ENCODE measurements at regions not wholly inside any gene's neighbourhood (a gene's known extent, or its start where the extent isn't known, plus 50 kb on each side); places are given as distances from the start of the nearest gene placed in this dataset.

- no peak overlapping the region for H3K4me3 ChIP-seq (ENCODE audit: low read depth, low read length)
- H3K27me3 ChIP-seq (ENCODE audit: control insufficient read depth, insufficient read depth, low read length) = no peaks in the 10 kb centered on the region
- no peak overlapping the region for H3K27ac ChIP-seq (ENCODE audit: low read depth, low read length)
- peaks cover 6% of the 10 kb centered on the region; the same call in 1 of the 2 replicates for H3K9me3 ChIP-seq (ENCODE audit: control insufficient read depth, insufficient read depth, low read length)
- TF ChIP-seq, protein P1, sequence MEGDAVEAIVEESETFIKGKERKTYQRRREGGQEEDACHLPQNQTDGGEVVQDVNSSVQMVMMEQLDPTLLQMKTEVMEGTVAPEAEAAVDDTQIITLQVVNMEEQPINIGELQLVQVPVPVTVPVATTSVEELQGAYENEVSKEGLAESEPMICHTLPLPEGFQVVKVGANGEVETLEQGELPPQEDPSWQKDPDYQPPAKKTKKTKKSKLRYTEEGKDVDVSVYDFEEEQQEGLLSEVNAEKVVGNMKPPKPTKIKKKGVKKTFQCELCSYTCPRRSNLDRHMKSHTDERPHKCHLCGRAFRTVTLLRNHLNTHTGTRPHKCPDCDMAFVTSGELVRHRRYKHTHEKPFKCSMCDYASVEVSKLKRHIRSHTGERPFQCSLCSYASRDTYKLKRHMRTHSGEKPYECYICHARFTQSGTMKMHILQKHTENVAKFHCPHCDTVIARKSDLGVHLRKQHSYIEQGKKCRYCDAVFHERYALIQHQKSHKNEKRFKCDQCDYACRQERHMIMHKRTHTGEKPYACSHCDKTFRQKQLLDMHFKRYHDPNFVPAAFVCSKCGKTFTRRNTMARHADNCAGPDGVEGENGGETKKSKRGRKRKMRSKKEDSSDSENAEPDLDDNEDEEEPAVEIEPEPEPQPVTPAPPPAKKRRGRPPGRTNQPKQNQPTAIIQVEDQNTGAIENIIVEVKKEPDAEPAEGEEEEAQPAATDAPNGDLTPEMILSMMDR (IDR thresholded peaks at IDR 0.05; ENCODE audit: low read depth, low read length) = no peak
- CTCF ChIA-PET = no interaction called here
- POLR2A ChIA-PET = no interaction called here
- no peak for DNase-seq (ENCODE audit: low read depth, low spot score)
Measured at GRCh38 chr7:16170671-16171070, 250.7 kb downstream of the CRPPA start.

GRCh38 chr7:16169537-16169936, 251.8 kb downstream of the CRPPA start:
- Histone ChIP-seq H3K27me3 (ENCODE audit: control insufficient read depth, insufficient read depth, low read length) (no peaks in the 10 kb centered on the region), H3K9me3 (ENCODE audit: control insufficient read depth, insufficient read depth, low read length) (peaks cover 6% of the 10 kb centered on the region; the same call in 1 of the 2 replicates), H3K4me3 (ENCODE audit: low read depth, low read length) (no peak overlapping the region), H3K27ac (ENCODE audit: low read depth, low read length) (no peak overlapping the region)
- CTCF ChIA-PET = no interaction called here
- DNase-seq (ENCODE audit: low read depth, low spot score) = no peak
- TF ChIP-seq, protein P1 (IDR thresholded peaks at IDR 0.05; ENCODE audit: low read depth, low read length) = no peak
- POLR2A ChIA-PET = no interaction called here

DNA sequence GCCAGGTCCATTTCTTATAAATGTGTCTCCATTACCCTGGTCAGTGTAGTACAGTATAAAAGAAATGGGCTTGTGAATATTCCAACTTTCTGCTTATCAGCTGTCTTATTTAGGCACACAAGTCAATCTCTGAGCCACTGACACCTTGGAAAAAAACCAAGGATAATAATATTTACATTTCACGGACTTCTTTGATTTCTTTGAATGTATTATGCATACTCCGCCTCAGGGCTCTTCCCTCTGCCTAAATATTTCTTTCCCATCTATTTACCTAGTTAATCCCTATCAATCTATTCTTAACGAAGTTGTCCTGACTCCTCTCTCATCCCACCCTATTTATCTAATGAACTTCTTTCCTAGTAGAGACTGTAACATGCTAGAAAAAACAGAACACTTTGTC, 253.8 kb downstream of the CRPPA start:
- Histone ChIP-seq H3K4me3 (ENCODE audit: low read depth, low read length) (no peak overlapping the region), H3K27ac (ENCODE audit: low read depth, low read length) (no peak overlapping the region), H3K9me3 (ENCODE audit: control insufficient read depth, insufficient read depth, low read length) (peaks cover 6% of the 10 kb centered on the region; the same call in 1 of the 2 replicates), H3K27me3 (ENCODE audit: control insufficient read depth, insufficient read depth, low read length) (no peaks in the 10 kb centered on the region)
- CTCF ChIA-PET = no interaction called here
- POLR2A ChIA-PET = no interaction called here
- DNase-seq (ENCODE audit: low read depth, low spot score) = no peak
- TF ChIP-seq, protein P1 (IDR thresholded peaks at IDR 0.05; ENCODE audit: low read depth, low read length) = no peak

DNA sequence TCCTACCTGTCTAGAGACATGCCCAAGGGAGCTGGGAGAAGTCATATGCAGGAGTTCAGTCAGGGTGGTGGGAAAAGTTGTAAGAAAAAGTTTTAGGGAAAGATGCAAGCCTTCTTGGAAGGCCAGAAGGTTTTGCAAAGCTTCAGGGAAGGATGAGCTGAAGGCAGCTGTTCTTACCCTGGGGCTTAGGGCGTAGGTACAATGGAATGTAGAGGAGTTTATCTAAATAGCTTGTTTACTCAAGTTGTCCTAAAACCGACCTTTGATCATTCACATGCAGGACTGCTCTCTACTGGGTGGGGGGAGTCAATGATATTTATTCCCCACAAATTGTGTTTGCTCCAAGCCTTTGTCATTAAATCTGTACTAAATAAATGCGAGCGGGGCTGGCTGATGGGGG, 277.0 kb downstream of the CRPPA start:
- CTCF ChIA-PET = no interaction called here

DNA sequence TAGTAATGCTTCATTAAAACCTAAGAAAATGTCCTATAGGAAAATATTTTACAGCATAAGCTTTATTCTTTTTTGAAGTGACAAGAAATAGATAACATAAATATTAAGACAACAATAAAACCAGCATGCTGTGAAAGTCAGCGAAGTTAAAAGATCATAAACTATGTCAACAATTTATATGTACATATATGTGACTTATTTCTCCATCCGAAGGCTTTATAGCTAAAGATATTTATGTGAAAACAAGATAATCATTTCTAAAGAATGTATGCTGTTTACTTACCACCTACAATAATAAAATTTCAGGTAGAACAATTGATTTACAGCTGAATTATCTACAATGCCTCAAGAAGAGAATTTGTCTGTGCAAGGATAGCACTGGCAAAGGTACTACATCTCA, 283.4 kb downstream of the CRPPA start:
- ChIA-PET CTCF (interaction anchor here (1.1 to 1.8 kb wide), 4 partner anchors 24 to 428 kb away, joined by 3 to 6 read pairs (median 4); no protein-coding TSS in a partner anchor), POLR2A (no interaction called here)
- H3K27me3 ChIP-seq (ENCODE audit: control insufficient read depth, insufficient read depth, low read length) = no peaks in the 10 kb centered on the region
- no peak overlapping the region for H3K4me3 ChIP-seq (ENCODE audit: low read depth, low read length)
- TF ChIP-seq, protein P1 (IDR thresholded peaks at IDR 0.05; ENCODE audit: low read depth, low read length) = no peak
- no peak for DNase-seq (ENCODE audit: low read depth, low spot score)
- no peak overlapping the region for H3K27ac ChIP-seq (ENCODE audit: low read depth, low read length)
- no peaks in the 10 kb centered on the region for H3K9me3 ChIP-seq (ENCODE audit: control insufficient read depth, insufficient read depth, low read length)

More for the DNA sequence above, 277.0 kb downstream of the CRPPA start:
- Histone ChIP-seq H3K27ac (ENCODE audit: low read depth, low read length) (no peak overlapping the region), H3K27me3 (ENCODE audit: control insufficient read depth, insufficient read depth, low read length) (no peaks in the 10 kb centered on the region), H3K4me3 (ENCODE audit: low read depth, low read length) (no peak overlapping the region), H3K9me3 (ENCODE audit: control insufficient read depth, insufficient read depth, low read length) (peaks cover 11% of the 10 kb centered on the region)
- DNase-seq (ENCODE audit: low read depth, low spot score) = no peak
- POLR2A ChIA-PET = no interaction called here
- TF ChIP-seq, protein P1 (IDR thresholded peaks at IDR 0.05; ENCODE audit: low read depth, low read length) = no peak

Data from AG04450 (cell line).